ENCODE measurements at regions not wholly inside any gene's neighbourhood (a gene's known extent, or its start where the extent isn't known, plus 50 kb on each side); places are given as distances from the start of the nearest gene placed in this dataset.

DNA sequence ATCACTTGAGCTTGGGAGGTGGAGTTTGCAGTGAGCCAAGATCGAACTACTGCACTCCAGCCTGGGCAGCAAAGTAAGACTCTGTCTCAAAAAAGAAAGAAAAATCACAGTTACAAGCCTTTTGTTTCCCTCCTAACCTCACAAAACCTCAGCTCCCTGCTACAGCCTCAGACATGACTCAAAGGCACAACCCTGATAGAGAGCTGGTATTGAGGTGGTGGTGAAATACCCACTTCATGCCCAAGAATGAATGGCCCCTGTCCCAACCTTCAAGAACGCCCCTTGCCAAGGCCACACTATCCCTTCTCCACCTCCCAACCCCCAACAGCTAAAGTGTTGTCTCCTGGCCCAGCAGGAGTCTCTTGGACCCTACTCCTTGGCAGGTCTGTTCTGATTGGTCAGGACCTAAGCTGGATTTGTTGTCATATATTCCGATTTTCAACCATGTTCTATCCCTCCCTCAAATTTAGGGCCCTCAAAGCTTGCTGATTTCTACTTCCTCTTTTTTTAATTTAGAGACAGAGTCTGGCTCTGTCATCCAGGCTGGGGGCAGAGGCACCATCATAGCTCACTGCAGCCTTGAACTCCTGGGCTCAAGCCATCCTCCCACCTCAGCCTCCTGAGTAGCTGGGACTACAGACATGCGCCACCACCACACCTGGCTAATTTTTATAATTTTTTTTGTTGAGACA lies 61.9 kb upstream of the BZW1 start:
- no peak for DNase-seq
- intact Hi-C loops (cut with DNase I), result no loop called here

DNA sequence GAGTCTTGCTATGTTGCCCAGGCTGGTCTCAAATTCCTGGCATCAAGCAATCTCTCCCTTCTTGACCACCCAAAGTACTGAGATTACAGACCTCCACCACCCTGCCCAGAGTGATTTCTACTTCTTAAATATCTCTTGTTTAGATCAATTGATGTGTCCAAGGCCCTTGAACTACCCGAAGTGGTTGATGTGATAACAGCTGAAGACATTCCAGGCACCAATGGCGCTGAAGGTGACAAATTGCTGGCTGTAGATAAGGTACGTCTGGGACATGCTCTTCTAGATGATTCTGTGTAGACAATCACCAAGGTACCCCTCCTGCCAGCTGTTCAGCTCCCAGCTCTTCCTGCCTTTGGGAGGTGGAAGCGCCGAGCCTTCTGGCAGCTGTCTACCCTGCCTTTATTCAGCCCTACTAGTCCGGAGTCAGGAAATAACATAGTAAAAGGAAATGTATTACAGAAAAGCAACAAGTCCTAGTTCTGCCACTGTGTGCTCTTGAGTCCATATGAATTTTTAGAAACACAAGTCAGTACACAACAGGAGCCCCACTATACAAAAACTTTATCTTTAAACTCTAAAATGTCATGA lies 61.3 kb upstream of the BZW1 start:
- intact Hi-C loops (cut with DNase I), result no loop called here
- no peak for DNase-seq

DNA sequence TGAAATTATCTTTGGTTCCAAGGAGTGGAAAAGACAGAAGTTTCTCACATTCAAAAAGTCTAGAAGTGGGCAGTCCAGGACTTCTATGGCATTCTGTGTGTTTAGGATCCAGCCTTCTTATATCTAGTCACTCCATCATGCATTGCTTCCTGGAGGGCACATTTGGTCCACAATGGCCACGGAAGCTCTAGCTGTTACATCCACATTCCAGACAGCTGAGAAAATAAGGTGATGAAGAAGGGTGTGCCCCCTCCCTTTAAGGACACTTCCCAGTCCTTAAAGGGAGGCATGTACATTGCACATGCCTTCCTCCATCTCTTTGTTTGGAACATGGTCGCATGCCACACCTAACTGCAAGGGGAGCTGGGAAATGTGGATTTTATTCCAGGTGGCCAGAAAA lies 59.9 kb upstream of the BZW1 start:
- intact Hi-C loops (cut with DNase I), result no loop called here

DNA sequence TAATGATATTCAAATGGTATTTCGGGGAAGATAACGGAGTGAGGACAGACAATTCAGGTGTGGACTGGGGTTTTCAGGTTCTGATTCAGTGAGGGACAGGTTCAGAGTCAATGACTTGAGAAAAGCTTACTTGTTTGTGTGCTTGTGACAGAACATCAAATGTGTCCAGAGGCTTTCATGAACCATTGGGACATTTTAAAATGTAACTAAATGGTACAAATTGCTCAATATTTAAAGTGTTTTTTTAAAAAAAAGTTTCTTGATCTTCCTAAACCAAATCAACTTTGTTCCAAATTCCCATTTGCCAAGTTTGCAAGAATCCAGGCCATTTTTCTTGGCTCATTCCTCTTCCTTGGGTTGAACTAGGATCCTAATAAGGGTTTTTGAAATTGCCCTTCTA lies 59.4 kb upstream of the BZW1 start:
- no peak for DNase-seq
- intact Hi-C loops (cut with DNase I), result no loop called here

More for the DNA sequence above, 59.9 kb upstream of the BZW1 start:
- DNase-seq, result no peak

DNA sequence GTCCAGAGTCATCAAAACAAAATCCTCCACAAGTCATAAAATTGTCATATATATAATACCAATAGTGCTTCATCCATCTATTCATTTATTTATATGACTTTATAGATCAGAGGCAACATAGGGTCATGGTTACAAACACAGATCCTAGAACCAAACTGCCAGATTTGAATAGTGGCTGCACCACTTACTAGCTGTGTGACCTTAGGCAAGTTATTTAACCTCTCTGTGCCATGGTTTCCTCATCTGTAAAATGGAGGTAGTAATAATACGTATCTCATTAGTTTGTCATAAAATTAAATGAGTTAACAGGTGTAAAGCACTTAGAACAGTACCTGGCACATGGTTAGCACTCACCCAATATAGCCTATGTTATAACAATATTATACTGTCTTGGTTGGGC lies 58.9 kb upstream of the BZW1 start:
- DNase-seq, result no peak
- intact Hi-C loops (cut with DNase I), result no loop called here

DNA sequence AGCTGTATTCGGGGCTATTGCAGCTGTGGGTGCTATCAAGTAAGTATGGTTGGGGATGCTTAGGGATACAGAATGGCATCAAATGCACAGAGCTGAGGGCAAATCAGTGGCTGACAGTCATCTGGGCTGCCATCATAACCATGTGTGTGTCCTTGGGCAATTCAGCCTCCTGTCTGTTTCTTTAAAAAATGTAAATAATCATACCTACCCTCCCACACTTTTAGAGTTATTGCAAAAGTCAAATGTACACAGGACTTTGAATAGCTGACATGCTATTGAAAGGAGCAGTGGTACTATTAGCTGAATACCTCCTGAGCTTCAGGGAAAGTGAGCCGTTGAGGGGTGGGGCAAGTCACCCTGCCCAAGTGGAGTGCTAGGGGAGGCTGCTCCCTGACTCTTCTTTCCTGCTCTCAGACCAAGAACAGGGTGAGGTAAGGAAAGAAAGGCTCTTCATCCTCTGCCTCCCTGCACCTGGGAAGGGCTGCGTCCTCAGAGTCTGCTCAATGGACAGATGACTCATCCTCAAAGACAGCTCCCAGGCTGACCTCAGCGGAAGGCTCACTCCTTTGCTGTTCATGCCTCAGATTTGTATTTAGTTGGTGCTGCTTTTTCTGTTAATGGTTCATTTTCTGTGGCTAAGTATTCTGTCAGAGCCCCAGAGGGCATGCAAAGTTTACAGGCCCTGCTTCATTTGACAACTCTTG lies 54.9 kb upstream of the BZW1 start:
- intact Hi-C loops (cut with DNase I), result no loop called here
- no peak for DNase-seq

DNA sequence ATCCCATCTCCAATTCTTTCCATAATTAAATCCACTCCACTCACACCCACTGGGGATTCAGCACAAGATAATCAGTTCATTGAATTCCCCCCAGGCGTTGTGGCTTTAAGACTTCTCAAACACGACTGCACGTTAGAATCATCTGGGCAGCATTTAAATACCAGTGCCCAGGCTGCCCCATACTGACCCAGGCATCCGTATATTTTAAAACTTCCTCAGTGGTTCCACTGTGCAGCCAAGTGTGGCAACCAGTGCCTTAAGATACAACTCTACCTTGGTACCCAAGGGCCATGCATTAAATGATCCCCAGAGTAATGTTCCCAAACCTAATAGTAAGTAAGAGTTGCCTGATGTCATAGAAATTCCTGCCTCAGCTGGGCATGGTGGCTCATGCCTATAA lies 54.3 kb upstream of the BZW1 start:
- intact Hi-C loops (cut with DNase I), result no loop called here
- DNase-seq, result no peak

DNA sequence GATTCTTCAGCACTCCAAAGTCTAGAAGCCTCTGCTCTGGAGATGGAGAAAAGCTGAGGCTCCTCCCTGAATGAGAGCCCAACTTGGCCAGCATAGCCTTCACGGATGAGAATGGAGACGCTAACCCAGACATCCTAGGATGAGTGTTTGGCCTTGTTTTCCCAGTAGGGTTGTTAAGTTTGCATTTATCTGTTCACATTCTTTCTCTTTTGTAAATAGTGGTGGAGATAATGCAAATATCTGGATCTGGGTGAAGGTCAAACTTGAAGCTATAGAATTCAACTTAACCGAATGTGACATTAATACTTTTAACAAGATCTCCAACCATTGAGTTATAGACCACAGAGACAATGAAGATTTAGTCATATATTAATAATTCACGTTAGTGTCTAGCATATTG lies 53.4 kb upstream of the BZW1 start:
- intact Hi-C loops (cut with DNase I), result no loop called here

DNA sequence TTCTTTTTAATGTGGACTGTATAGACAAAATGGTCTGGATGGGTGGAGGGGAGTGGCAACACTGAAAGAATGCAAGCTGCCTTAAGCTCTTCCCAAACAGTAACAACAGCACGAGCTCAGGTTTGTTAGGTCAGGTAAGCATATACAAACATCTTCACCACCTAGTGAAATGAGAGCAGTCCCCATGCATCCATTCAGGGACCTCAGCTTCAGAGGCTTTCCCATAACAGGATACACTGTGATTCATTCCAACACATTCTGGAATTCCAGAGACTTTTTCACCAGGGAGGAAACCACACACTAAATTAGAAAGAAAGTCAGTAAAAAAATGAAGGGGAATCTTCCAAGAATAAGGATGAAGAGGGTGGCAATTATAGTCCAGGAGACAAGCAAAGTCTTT lies 50.4 kb upstream of the BZW1 start:
- intact Hi-C loops (cut with DNase I), result no loop called here
- no peak for DNase-seq

More for the DNA sequence above, 53.4 kb upstream of the BZW1 start:
- no peak for DNase-seq

Data from head of caudate nucleus (tissue), 42 donors.